Choroid plexus epithelial cell (primary cell): ENCODE measurements at regions not wholly inside any gene's neighbourhood (a gene's known extent, or its start where the extent isn't known, plus 50 kb on each side); places are given as distances from the start of the nearest gene placed in this dataset.

Source experiments
- DNase-seq: peaks from one replicate; pipeline ENCODE4 v3.0.0-alpha.2; 2010; ENCODE audit warnings: low read depth
- H3K4me3 ChIP-seq: 2 replicates; pipeline ENCODE4 v1.5.1; 2011; ENCODE audit warnings: low read depth, mild to moderate bottlenecking, control low read depth, low read length, moderate library complexity
- CTCF ChIP-seq: conservative IDR thresholded peaks from 2 replicates; pipeline ENCODE4 v1.5.1; 2011; ENCODE audit warnings: low read depth, mild to moderate bottlenecking, control low read depth, inconsistent platforms, low read length, moderate library complexity

- no peak overlapping the region for H3K4me3 ChIP-seq
- TF ChIP-seq CTCF, result no peak
- no peak for DNase-seq
Measured at GRCh38 chr6:9332241-9332780, 897.0 kb upstream of the SLC35B3 start.

- H3K4me3 ChIP-seq, result no peak overlapping the region
- TF ChIP-seq CTCF, result no peak
- no peak for DNase-seq
Measured at GRCh38 chr6:9316831-9317230, 881.5 kb upstream of the SLC35B3 start.

- no peak for TF ChIP-seq CTCF
- no peak overlapping the region for H3K4me3 ChIP-seq
- no peak for DNase-seq
Measured at GRCh38 chr6:9315966-9316650, 880.8 kb upstream of the SLC35B3 start.

GRCh38 chr6:9308284-9308683 is 872.9 kb upstream of the SLC35B3 start:
- H3K4me3 ChIP-seq, result no peak overlapping the region
- peak; percentile 12 for DNase-seq
- no peak for TF ChIP-seq CTCF

GRCh38 chr6:9307786-9308185 is 872.4 kb upstream of the SLC35B3 start:
- no peak for TF ChIP-seq CTCF
- DNase-seq, result no peak
- no peak overlapping the region for H3K4me3 ChIP-seq

GRCh38 chr6:9307187-9307586 is 871.8 kb upstream of the SLC35B3 start:
- no peak for DNase-seq
- no peak for TF ChIP-seq CTCF

GRCh38 chr6:9295644-9296043 is 860.3 kb upstream of the SLC35B3 start:
- no peak for DNase-seq
- H3K4me3 ChIP-seq, result no peak overlapping the region

More at GRCh38 chr6:9307187-9307586, 871.8 kb upstream of the SLC35B3 start:
- H3K4me3 ChIP-seq, result no peak overlapping the region

More at GRCh38 chr6:9295644-9296043, 860.3 kb upstream of the SLC35B3 start:
- TF ChIP-seq CTCF, result no peak
